Stimulated activated CD4-positive, alpha-beta T cell treated with anti-CD3 and anti-CD28 coated beads, Interleukin-1b, Interleukin-23, amount 100 ng/mL, for 48 hours (primary cell): ENCODE measurements at regions not wholly inside any gene's neighbourhood (a gene's known extent, or its start where the extent isn't known, plus 50 kb on each side); places are given as distances from the start of the nearest gene placed in this dataset.
"Not testable (repeated sequence)": the region's sequence is repeated elsewhere in the genome, so short reads cannot be mapped to it uniquely, and the experiment has no call there.

ENCODE experiments used
- DNase-seq: peaks from one replicate; pipeline ENCODE4 v3.0.0-alpha.2; 2020

- DNase-seq: no peak
Observed at GRCh38 chrY:12212394-12212793, 488.6 kb upstream of the USP9Y start.

GRCh38 chrY:12215564-12216022 is 485.4 kb upstream of the USP9Y start:
- DNase-seq: no peak

- DNase-seq: no peak
Observed at GRCh38 chrY:12230921-12231320, 470.1 kb upstream of the USP9Y start.

GRCh38 chrY:12236399-12236798 is 464.6 kb upstream of the USP9Y start:
- no peak for DNase-seq

- not testable (repeated sequence) for DNase-seq
Observed at GRCh38 chrY:12240326-12240725, 460.7 kb upstream of the USP9Y start.

GRCh38 chrY:12244146-12244545 is 456.9 kb upstream of the USP9Y start:
- no peak for DNase-seq

GRCh38 chrY:12253756-12254155 is 447.3 kb upstream of the USP9Y start:
- no peak for DNase-seq

- DNase-seq: no peak
Observed at GRCh38 chrY:12271162-12271561, 429.9 kb upstream of the USP9Y start.

GRCh38 chrY:12285608-12286007 is 415.4 kb upstream of the USP9Y start:
- no peak for DNase-seq

GRCh38 chrY:12288919-12289318 is 412.1 kb upstream of the USP9Y start:
- DNase-seq: no peak

GRCh38 chrY:12289415-12289814 is 411.6 kb upstream of the USP9Y start:
- DNase-seq: no peak

GRCh38 chrY:12292542-12292941 is 408.5 kb upstream of the USP9Y start:
- no peak for DNase-seq

- DNase-seq: no peak
Observed at GRCh38 chrY:12296460-12296859, 404.6 kb upstream of the USP9Y start.

GRCh38 chrY:12299796-12300195 is 401.2 kb upstream of the USP9Y start:
- DNase-seq: not testable (repeated sequence)

- DNase-seq: no peak
Observed at GRCh38 chrY:12303464-12303863, 397.6 kb upstream of the USP9Y start.

- no peak for DNase-seq
Observed at GRCh38 chrY:12305456-12305855, 395.6 kb upstream of the USP9Y start.

- peak; percentile 1 for DNase-seq
Observed at GRCh38 chrY:12309212-12309611, 391.8 kb upstream of the USP9Y start.

- DNase-seq: no peak
Observed at GRCh38 chrY:12310832-12311231, 390.2 kb upstream of the USP9Y start.

- DNase-seq: no peak
Observed at GRCh38 chrY:12327751-12328150, 373.3 kb upstream of the USP9Y start.

- not testable (repeated sequence) for DNase-seq
Observed at GRCh38 chrY:12331917-12332316, 369.1 kb upstream of the USP9Y start.

- DNase-seq: no peak
Observed at GRCh38 chrY:12343211-12343610, 357.8 kb upstream of the USP9Y start.

- no peak for DNase-seq
Observed at GRCh38 chrY:12348181-12348580, 352.9 kb upstream of the USP9Y start.

GRCh38 chrY:12357204-12357603 is 343.8 kb upstream of the USP9Y start:
- no peak for DNase-seq

- DNase-seq: no peak
Observed at GRCh38 chrY:12357655-12358054, 343.4 kb upstream of the USP9Y start.

GRCh38 chrY:12358337-12358736 is 342.7 kb upstream of the USP9Y start:
- no peak for DNase-seq

GRCh38 chrY:12359867-12360266 is 341.2 kb upstream of the USP9Y start:
- DNase-seq: no peak
